ENCODE measurements at regions not wholly inside any gene's neighbourhood (a gene's known extent, or its start where the extent isn't known, plus 50 kb on each side); places are given as distances from the start of the nearest gene placed in this dataset.
A peak's percentile ranks its signal among the peaks of the same experiment; 100 is the strongest.

DNA sequence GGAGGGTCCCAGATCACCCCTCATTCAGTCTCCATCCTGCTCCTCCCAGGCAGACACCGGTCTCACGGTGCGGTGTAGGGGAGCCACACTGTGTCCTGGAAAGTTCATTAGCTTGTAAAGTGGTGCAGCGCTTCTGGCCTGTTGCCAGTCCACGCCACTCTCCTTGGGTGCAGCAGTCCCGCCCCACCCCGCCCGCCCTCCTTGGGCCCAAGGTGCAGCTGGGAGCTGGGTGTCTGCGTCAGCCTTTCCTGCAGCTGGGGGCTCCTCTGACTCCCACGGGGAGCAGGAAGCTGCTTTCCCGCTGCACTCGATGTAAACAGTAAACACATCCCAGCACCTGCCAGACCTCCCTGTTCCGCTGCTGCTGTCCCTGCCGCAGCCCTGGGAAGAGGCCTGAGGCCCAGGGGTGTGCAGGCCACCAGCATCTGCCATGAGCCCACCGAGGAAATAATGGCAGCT is 53.8 kb upstream of the ASB18 start:
- DNase-seq: no peak

GRCh38 chr2:236318401-236318800 is 54.2 kb upstream of the ASB18 start:
- no peak for DNase-seq

DNA sequence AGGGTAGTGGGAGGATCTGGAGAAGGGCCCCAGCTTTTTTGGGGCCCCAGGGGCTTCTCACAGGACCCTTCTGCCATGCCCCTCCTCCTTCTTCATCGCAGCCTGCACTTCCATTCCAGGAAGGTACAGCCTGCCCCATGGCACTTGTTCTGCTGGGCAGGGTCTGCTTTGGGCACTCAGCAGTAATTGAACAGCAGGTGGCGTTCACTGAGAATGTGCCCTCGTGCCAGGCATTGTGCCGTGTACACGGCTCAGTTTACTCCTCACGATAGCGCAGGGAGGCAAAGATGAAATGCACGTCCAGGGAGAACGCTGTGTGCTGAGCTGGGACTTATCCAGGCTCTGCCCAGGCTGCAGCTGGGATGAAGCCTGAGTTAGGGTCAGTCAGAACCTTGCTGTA is 54.8 kb upstream of the ASB18 start:
- DNase-seq: no peak

GRCh38 chr2:236321415-236321814 is 57.2 kb upstream of the ASB18 start:
- DNase-seq: no peak

GRCh38 chr2:236333417-236334121 is 69.4 kb upstream of the ASB18 start:
- no peak for DNase-seq

- DNase-seq: no peak
These were observed 70.1 kb upstream of the ASB18 start for GRCh38 chr2:236334122-236334876.

GRCh38 chr2:236335696-236336574 is 71.7 kb upstream of the ASB18 start:
- DNase-seq: no peak

- DNase-seq: no peak
These were observed 72.6 kb upstream of the ASB18 start for GRCh38 chr2:236336575-236337464.

- DNase-seq: no peak
These were observed 73.5 kb upstream of the ASB18 start for GRCh38 chr2:236337465-236338325.

DNA sequence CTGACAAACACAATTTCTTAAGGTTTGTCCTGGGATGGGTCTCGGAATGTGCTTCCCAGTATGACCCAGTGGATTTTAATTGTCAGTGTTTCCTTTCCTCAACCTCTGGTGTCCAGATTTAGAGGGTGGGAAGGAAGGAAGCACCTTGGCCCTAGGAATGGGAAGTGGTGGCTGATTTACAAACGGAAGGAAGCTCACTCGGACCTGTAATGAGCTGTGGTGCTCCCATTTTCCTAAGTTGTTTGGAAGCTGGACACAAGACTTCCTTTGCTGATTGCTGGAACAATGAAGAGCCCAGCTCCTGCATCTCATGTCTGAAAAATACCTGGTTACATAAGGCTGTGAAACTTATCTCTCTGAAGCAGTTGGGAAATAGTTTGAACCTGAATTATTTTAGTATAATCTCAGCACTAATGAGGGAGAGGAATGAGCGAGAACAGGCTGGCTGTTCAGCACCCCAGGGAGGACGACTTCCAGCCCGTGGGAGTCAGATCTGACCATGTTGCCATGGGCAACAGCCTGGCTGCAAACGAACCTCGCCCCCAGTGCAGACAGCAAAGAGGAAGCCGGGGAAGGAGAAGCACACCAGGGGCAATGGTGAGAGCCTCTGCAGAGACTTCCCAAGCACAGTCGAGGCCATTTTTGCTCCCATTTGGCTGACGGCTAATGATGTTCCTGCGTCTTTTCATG is 74.4 kb upstream of the ASB18 start:
- DNase-seq: no peak

DNA sequence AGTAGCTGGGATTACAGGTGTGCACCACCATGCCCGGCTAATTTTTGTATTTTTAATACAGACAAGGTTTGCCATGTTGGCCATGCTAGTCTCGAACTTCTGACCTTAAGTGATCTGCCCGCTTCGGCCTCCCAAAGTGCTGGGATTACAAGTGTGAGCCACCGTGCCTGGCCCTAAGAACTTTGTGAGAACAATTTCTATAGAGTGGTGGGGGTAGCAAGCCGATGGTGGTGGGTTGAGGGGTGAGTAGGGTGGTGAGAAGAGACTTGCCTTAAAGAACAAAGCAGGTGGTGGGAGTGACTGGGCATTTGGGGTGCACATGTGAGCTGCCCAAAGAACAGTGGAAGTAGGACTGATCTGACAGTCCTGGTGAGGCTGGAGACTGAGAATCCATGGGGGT is 76.0 kb upstream of the ASB18 start:
- DNase-seq: no peak

DNA sequence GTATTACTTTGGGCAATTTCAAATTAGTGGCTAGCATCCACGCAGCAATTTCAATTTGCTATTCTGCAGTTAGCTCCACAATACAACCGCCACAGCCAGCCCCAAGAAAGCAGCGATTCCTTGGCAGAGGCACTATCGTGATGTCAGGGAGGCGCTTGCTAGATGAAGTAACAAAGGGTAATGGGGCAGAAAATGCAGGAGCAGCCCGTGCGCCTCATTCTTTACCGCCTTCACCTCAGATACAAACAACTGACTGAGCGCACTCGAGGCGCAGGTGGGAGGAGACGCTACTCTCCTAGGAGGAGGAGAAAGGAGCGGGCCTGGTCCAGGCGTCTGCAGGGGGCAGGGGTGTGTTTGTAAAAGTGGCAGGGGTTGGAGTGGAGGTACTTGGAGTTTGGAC is 76.9 kb upstream of the ASB18 start:
- DNase-seq: no peak

DNA sequence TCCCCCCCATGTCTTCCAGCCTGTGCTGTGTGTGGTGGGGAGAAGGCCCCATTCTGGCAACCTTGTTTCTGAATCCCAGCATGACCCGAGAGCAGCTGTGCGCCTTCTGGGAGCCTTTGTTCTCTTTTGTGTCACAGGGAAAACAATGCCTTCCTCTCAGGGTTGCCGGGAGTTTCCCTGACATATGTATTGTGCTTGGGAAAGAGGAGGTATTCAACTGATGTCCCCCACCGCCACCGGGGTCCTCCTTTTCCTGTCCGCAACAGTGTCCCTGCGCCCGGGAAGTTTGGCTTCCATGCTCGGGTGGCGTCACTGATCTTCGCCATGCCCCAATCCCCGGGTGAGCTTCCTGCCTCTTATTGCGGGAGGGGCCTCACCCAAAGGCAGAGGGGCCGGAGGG is 77.5 kb upstream of the ASB18 start:
- DNase-seq: no peak

- no peak for DNase-seq
These were observed 78.3 kb upstream of the ASB18 start for GRCh38 chr2:236342507-236342906.

DNA sequence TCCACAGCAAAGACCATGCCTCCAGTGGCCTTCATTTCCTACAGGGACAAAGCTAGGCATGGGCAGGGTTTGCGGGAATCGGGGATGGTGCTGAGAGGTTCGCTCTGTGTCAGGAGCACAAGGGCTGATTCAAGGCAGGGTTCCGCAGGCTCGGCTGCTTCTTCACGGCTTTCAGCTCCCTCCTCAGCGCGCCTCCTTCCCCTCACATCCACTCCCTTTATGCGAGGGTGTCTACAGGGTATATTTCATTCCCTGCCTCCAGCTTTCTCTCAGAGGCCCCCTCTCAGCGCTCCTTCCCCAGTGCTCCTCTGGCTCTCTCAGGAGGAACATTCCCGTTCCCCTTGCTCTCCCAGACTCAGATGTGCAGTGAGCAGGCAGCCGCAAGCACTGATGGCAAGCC is 78.7 kb upstream of the ASB18 start:
- DNase-seq: no peak

DNA sequence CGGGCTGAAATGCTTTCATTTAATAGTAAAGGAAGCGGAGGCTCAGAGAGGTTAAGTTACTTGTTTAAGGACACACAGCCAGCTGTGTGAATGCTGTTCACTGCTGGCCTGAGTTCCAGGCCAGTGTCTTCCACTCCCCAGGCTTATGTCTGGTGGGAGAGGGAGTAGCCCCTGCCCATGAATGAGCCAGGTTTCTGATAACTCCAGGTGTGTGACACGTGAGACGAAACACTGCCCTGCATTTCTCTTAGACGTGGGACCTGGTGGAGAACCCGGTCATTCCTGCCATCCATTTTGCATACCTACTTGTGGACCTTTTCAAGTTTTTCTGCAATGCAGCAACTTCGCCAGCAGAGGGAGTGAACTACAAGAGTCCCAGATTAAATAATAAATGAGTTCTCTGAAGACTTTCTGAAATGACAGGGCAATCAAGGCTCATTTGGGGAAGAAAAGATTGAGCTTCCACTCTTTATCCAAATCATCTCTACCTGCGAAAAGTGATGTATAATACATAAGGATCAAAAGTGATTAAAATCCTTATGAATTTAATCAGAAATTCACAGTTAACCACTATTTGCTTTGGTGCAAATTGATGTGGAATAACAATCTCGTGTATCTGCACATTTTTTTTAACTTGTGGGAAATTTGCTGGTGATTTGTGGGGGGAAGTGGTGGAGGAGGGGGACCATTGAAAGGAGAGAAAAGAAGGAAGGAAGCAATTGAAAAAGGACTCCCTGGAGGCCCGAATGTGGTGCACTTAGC is 79.4 kb upstream of the ASB18 start:
- peak; percentile 57 to 65 for DNase-seq

- DNase-seq: no peak
These were observed 80.2 kb upstream of the ASB18 start for GRCh38 chr2:236344446-236344845.

GRCh38 chr2:236345081-236345714 is 81.0 kb upstream of the ASB18 start:
- no peak for DNase-seq

- DNase-seq: no peak
These were observed 82.2 kb upstream of the ASB18 start for GRCh38 chr2:236346366-236346765.

GRCh38 chr2:236348279-236348678 is 84.1 kb upstream of the ASB18 start:
- no peak for DNase-seq

Data from CD4-positive, alpha-beta T cell treated with Interleukin-4 for 1 hour (primary cell).